Gastrocnemius medialis (tissue), 4 donors: ENCODE measurements at regions not wholly inside any gene's neighbourhood (a gene's known extent, or its start where the extent isn't known, plus 50 kb on each side); places are given as distances from the start of the nearest gene placed in this dataset.

Experiments
- ATAC-seq, 2 donors: fragments of 150-250 bp; one replicate each; pipeline ENCODE4 v1.9.1; 2016
- DNase-seq, 2 donors: peaks; one replicate each; pipeline ENCODE4 v3.0.0-alpha.2; 2019
- H3K27ac ChIP-seq, 4 donors: fragments of 200-600 bp; sonication (generic); 1 replicate in 1 of 4; 2 replicates in 3 of 4; pipeline ENCODE4 v1.5.1; 2016 to 2018; ENCODE audit warnings: mild to moderate bottlenecking in 2 of 4, moderate library complexity in 1 of 4
- H3K27me3 ChIP-seq, 3 donors: fragments of 200-600 bp; sonication (generic) in 2 of 3; 1 replicate in 1 of 3; 2 replicates in 2 of 3; pipeline versions ENCODE4 v1.5.1 to v1.6.0; 2016 to 2019; ENCODE audit warnings: mild to moderate bottlenecking in 1 of 3, moderate library complexity in 1 of 3
- H3K36me3 ChIP-seq, 2 donors: fragments of 200-600 bp; sonication (generic) in 1 of 2; one replicate each; pipeline ENCODE4 v1.5.1; 2017 to 2018
- H3K4me1 ChIP-seq, 2 donors: fragments of 200-600 bp; sonication (generic) in 1 of 2; one replicate each; pipeline ENCODE4 v1.5.1; 2016 to 2017; ENCODE audit warnings: mild to moderate bottlenecking in 2 of 2
- H3K4me3 ChIP-seq, 4 donors: fragments of 200-600 bp; sonication (generic) in 3 of 4; 1 replicate in 1 of 4; 2 replicates in 3 of 4; pipeline ENCODE4 v1.5.1; 2016 to 2019; ENCODE audit warnings: mild to moderate bottlenecking in 2 of 4
- H3K9me3 ChIP-seq, 3 donors: fragments of 200-600 bp; sonication (generic) in 2 of 3; 1 replicate in 1 of 3; 2 replicates in 2 of 3; pipeline ENCODE4 v1.5.1; 2016 to 2019
- POLR2A ChIP-seq, 2 donors: fragments of 450-650 bp; IDR thresholded peaks; one replicate each; pipeline ENCODE4 v1.6.1; 2017; ENCODE audit warnings: antibody characterized with exemption in 2 of 2, mild to moderate bottlenecking in 2 of 2, moderate library complexity in 2 of 2
- in situ Hi-C, 4 donors: fragments of 200-750 bp; cut with MboI; loops; one replicate each; pipeline versions ENCODE4 v1.15.0 to v1.8.0; 2017; ENCODE audit warnings: low sequenced_read_pairs in 4 of 4
- intact Hi-C: fragments of 100-400 bp; cut with DNase I; formaldehyde crosslinking; loops from one replicate; pipeline ENCODE4 v1.15.1; 2023; ENCODE audit warnings: low total_unique reads
- TF ChIP-seq, protein P1 (sequence below), 5 experiments: fragments of 450-650 bp in 3 of 5; fragments of 200-600 bp in 2 of 5; sonication (generic) in 2 of 5; IDR thresholded peaks in 4 of 5; conservative IDR thresholded peaks in 1 of 5; 1 replicate in 4 of 5; 2 replicates in 1 of 5; pipeline ENCODE4 v1.5.1; 2016 to 2019; ENCODE audit warnings: antibody characterized with exemption in 5 of 5, mild to moderate bottlenecking in 3 of 5, moderate library complexity in 3 of 5

GRCh38 chr16:66001432-66001831 is 365.1 kb upstream of the CDH5 start:
- intact Hi-C loops: no loop called here
- no peak for ATAC-seq

GRCh38 chr16:65998443-65998842 is 368.0 kb upstream of the CDH5 start:
- no peak for TF ChIP-seq POLR2A (IDR thresholded peaks at IDR 0.05)
- TF ChIP-seq, protein P1, sequence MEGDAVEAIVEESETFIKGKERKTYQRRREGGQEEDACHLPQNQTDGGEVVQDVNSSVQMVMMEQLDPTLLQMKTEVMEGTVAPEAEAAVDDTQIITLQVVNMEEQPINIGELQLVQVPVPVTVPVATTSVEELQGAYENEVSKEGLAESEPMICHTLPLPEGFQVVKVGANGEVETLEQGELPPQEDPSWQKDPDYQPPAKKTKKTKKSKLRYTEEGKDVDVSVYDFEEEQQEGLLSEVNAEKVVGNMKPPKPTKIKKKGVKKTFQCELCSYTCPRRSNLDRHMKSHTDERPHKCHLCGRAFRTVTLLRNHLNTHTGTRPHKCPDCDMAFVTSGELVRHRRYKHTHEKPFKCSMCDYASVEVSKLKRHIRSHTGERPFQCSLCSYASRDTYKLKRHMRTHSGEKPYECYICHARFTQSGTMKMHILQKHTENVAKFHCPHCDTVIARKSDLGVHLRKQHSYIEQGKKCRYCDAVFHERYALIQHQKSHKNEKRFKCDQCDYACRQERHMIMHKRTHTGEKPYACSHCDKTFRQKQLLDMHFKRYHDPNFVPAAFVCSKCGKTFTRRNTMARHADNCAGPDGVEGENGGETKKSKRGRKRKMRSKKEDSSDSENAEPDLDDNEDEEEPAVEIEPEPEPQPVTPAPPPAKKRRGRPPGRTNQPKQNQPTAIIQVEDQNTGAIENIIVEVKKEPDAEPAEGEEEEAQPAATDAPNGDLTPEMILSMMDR (IDR thresholded peaks at IDR 0.05 in 4 of 5, conservative IDR thresholded peaks at IDR 0.05 in 1 of 5): no peak
- no peaks in the 10 kb centered on the region for H3K9me3 ChIP-seq
- peaks cover 0 to 3% (median 0%) of the 10 kb centered on the region in 3 donors for H3K27me3 ChIP-seq
- in situ Hi-C loops: no loop called here
- no peak for ATAC-seq
- no peaks in the 10 kb centered on the region for H3K4me1 ChIP-seq
- no peak overlapping the region for H3K27ac ChIP-seq
- DNase-seq: no peak
- no peaks in the 10 kb centered on the region for H3K36me3 ChIP-seq
- intact Hi-C loops: no loop called here
- no peak overlapping the region for H3K4me3 ChIP-seq

More at GRCh38 chr16:66001432-66001831, 365.1 kb upstream of the CDH5 start:
- in situ Hi-C loops: no loop called here
- Histone ChIP-seq H3K27ac (no peak overlapping the region), H3K4me1 (no peaks in the 10 kb centered on the region), H3K9me3 (no peaks in the 10 kb centered on the region), H3K36me3 (no peaks in the 10 kb centered on the region), H3K27me3 (peaks cover 0 to 3% (median 0%) of the 10 kb centered on the region in 3 donors), H3K4me3 (no peak overlapping the region)
- TF ChIP-seq, protein P1 (IDR thresholded peaks at IDR 0.05 in 4 of 5, conservative IDR thresholded peaks at IDR 0.05 in 1 of 5): no peak
- TF ChIP-seq POLR2A (IDR thresholded peaks at IDR 0.05): no peak
- DNase-seq: no peak

GRCh38 chr16:65994291-65994690 is 372.2 kb upstream of the CDH5 start:
- no peaks in the 10 kb centered on the region for H3K4me1 ChIP-seq
- TF ChIP-seq, protein P1 (IDR thresholded peaks at IDR 0.05 in 4 of 5, conservative IDR thresholded peaks at IDR 0.05 in 1 of 5): no peak
- no peak for TF ChIP-seq POLR2A (IDR thresholded peaks at IDR 0.05)
- H3K27me3 ChIP-seq: peaks cover 0 to 3% (median 0%) of the 10 kb centered on the region in 3 donors
- ATAC-seq (no peak), DNase-seq (no peak)
- intact Hi-C loops (no loop called here), in situ Hi-C loops (no loop called here)
- no peak overlapping the region for H3K27ac ChIP-seq
- no peak overlapping the region for H3K4me3 ChIP-seq
- H3K36me3 ChIP-seq: no peaks in the 10 kb centered on the region
- no peaks in the 10 kb centered on the region for H3K9me3 ChIP-seq

- Histone ChIP-seq H3K4me3 (no peak overlapping the region), H3K9me3 (no peaks in the 10 kb centered on the region), H3K27ac (no peak overlapping the region), H3K36me3 (no peaks in the 10 kb centered on the region), H3K4me1 (no peaks in the 10 kb centered on the region), H3K27me3 (no peaks in the 10 kb centered on the region)
- no peak for TF ChIP-seq POLR2A (IDR thresholded peaks at IDR 0.05)
- TF ChIP-seq, protein P1 (IDR thresholded peaks at IDR 0.05 in 4 of 5, conservative IDR thresholded peaks at IDR 0.05 in 1 of 5): no peak
- ATAC-seq (no peak), DNase-seq (no peak)
- in situ Hi-C loops: no loop called here
- intact Hi-C loops: no loop called here
Measured at GRCh38 chr16:65991149-65991701, 375.3 kb upstream of the CDH5 start.
